H1 (cell line): ENCODE measurements at regions not wholly inside any gene's neighbourhood (a gene's known extent, or its start where the extent isn't known, plus 50 kb on each side); places are given as distances from the start of the nearest gene placed in this dataset.

Source experiments
- CTCF ChIA-PET: fragments of 300-600 bp; sonication (Branson Sonifier 250); formaldehyde crosslinking; loops from one replicate; lab custom pipeline; 2021; ENCODE audit not compliant: partially characterized antibody; lab: Charles Lee
- POLR2A ChIA-PET: fragments of 300-600 bp; sonication (Branson Sonifier 250); formaldehyde crosslinking; loops from one replicate; lab custom pipeline; 2021; ENCODE audit warnings: inconsistent platforms; ENCODE audit not compliant: partially characterized antibody; lab: Charles Lee
- DNase-seq, 2 experiments: peaks; one replicate each; pipeline versions ENCODE4 v3.0.0 to v3.0.0-alpha.2; 2010 to 2022; ENCODE audit warnings: low spot score in 2 of 2, low read depth in 1 of 2, mixed read lengths in 1 of 2
- FAIRE-seq: peaks from 2 replicates; lab custom pipeline; 2011; peaks lifted over from hg19 to GRCh38; lab: Jason Lieb, UNC
- H2AFZ ChIP-seq: 2 replicates; pipeline ENCODE4 v1.8.1; 2012; ENCODE audit warnings: low read length, inconsistent platforms
- H2AK5ac ChIP-seq: 2 replicates; pipeline ENCODE4 v1.6.1; 2013; ENCODE audit warnings: low read depth, low read length
- H2BK120ac ChIP-seq: replicated peaks from 2 replicates; pipeline ENCODE3; 2013; ENCODE audit warnings: low read depth, low read length, inconsistent platforms
- H2BK12ac ChIP-seq: 2 replicates; pipeline ENCODE4 v1.6.1; 2013; ENCODE audit warnings: low read depth, low read length
- H2BK15ac ChIP-seq: 2 replicates; pipeline ENCODE4 v1.6.1; 2013; ENCODE audit warnings: low read length
- H2BK20ac ChIP-seq: 2 replicates; pipeline ENCODE4 v1.6.1; 2013; ENCODE audit warnings: low read length
- H2BK5ac ChIP-seq: 2 replicates; pipeline ENCODE4 v1.6.1; 2013; ENCODE audit warnings: low read depth, low read length
- H3K14ac ChIP-seq: 2 replicates; pipeline ENCODE4 v1.6.1; 2013; ENCODE audit warnings: inconsistent platforms; ENCODE audit not compliant: insufficient read length
- H3K18ac ChIP-seq: 2 replicates; pipeline ENCODE4 v1.6.1; 2013; ENCODE audit warnings: low read length; ENCODE audit errors: extremely low read depth
- H3K23ac ChIP-seq: 2 replicates; pipeline ENCODE4 v1.6.1; 2013; ENCODE audit warnings: inconsistent platforms; ENCODE audit not compliant: insufficient read length
- H3K23me2 ChIP-seq: 2 replicates; pipeline ENCODE4 v1.6.1; 2013; ENCODE audit warnings: low read depth, low read length
- H3K27ac ChIP-seq: 2 replicates; pipeline ENCODE4 v1.6.1; 2011; ENCODE audit warnings: low read depth, low read length, inconsistent platforms
- H3K27me3 ChIP-seq, 4 experiments: replicated peaks in 1 of 4; 1 replicate in 1 of 4; 2 replicates in 3 of 4; pipeline versions ENCODE4 v1.6.1 to v1.8.1; 2011 to 2013; ENCODE audit warnings: low read length in 3 of 4, mild to moderate bottlenecking in 3 of 4, inconsistent platforms in 2 of 4, mixed read lengths in 2 of 4, moderate library complexity in 1 of 4; ENCODE audit not compliant: control insufficient read depth in 3 of 4, insufficient read depth in 3 of 4; ENCODE audit errors: extremely low read depth in 1 of 4
- H3K36me3 ChIP-seq, 4 experiments: 2 replicates each; pipeline versions ENCODE4 v1.6.1 to v1.8.1; 2011 to 2013; ENCODE audit warnings: mild to moderate bottlenecking in 4 of 4, low read length in 3 of 4, moderate library complexity in 2 of 4, control low read depth in 1 of 4, inconsistent platforms in 1 of 4; ENCODE audit not compliant: insufficient read depth in 4 of 4, control insufficient read depth in 2 of 4
- H3K4ac ChIP-seq: replicated peaks from 2 replicates; pipeline ENCODE3; 2013; ENCODE audit warnings: low read length, low read depth, mixed read lengths, inconsistent platforms; ENCODE audit not compliant: insufficient read length
- H3K4me1 ChIP-seq, 4 experiments: replicated peaks in 1 of 4; 1 replicate in 1 of 4; 2 replicates in 3 of 4; pipeline versions ENCODE4 v1.6.1 to v1.8.1; 2011 to 2013; ENCODE audit warnings: low read length in 3 of 4, inconsistent platforms in 2 of 4, mixed read lengths in 1 of 4; ENCODE audit not compliant: insufficient read depth in 4 of 4, control insufficient read depth in 3 of 4
- H3K4me2 ChIP-seq, 2 experiments: 2 replicates each; pipeline versions ENCODE4 v1.6.1 to v1.8.1; 2011 to 2013; ENCODE audit warnings: low read depth in 2 of 2, low read length in 2 of 2, control low read depth in 1 of 2, inconsistent platforms in 1 of 2, mild to moderate bottlenecking in 1 of 2; ENCODE audit not compliant: insufficient read depth in 1 of 2
- H3K4me3 ChIP-seq, 4 experiments: fragments of 200-600, 300-600 bp in 1 of 4; sonication (generic), shearing (Covaris generic), sonication (Bioruptor Twin) in 1 of 4; 2 replicates each; pipeline versions ENCODE4 v1.5.1 to v1.8.1; 2011 to 2016; ENCODE audit warnings: low read length in 4 of 4, low read depth in 3 of 4, control low read depth in 2 of 4, inconsistent platforms in 2 of 4, mild to moderate bottlenecking in 2 of 4, mixed read lengths in 1 of 4, moderate library complexity in 1 of 4; ENCODE audit not compliant: insufficient read depth in 2 of 4; ENCODE audit errors: extremely low read depth in 1 of 4
- H3K56ac ChIP-seq: replicated peaks from 2 replicates; pipeline ENCODE3; 2013; ENCODE audit warnings: low read depth, mild to moderate bottlenecking, mixed read lengths, low read length, inconsistent platforms; ENCODE audit not compliant: insufficient read length
- H3K79me1 ChIP-seq: 2 replicates; pipeline ENCODE4 v1.6.1; 2013; ENCODE audit warnings: low read depth, low read length, control low read depth
- H3K79me2 ChIP-seq, 2 experiments: 2 replicates each; pipeline versions ENCODE4 v1.6.1 to v1.8.1; 2012 to 2013; ENCODE audit warnings: low read length in 2 of 2, mild to moderate bottlenecking in 2 of 2, inconsistent platforms in 1 of 2; ENCODE audit not compliant: insufficient read depth in 2 of 2, control insufficient read depth in 1 of 2
- H3K9ac ChIP-seq, 4 experiments: replicated peaks in 1 of 4; 1 replicate in 1 of 4; 2 replicates in 3 of 4; pipeline versions ENCODE4 v1.6.1 to v1.8.1; 2011 to 2013; ENCODE audit warnings: low read depth in 3 of 4, low read length in 3 of 4, control low read depth in 2 of 4, mild to moderate bottlenecking in 2 of 4, moderate library complexity in 2 of 4, inconsistent platforms in 1 of 4; ENCODE audit errors: extremely low read depth in 1 of 4
- H3K9me3 ChIP-seq, 2 experiments: 2 replicates each; pipeline versions ENCODE4 v1.6.1 to v1.8.1; 2012 to 2013; ENCODE audit warnings: mild to moderate bottlenecking in 2 of 2, moderate library complexity in 2 of 2, control low read depth in 1 of 2, inconsistent platforms in 1 of 2, low read depth in 1 of 2, low read length in 1 of 2, mixed read lengths in 1 of 2; ENCODE audit not compliant: insufficient read depth in 2 of 2
- H4K20me1 ChIP-seq, 2 experiments: replicated peaks in 1 of 2; 2 replicates each; pipeline versions ENCODE3 to v1.8.1; 2011 to 2013; ENCODE audit warnings: inconsistent platforms in 2 of 2, low read length in 2 of 2, mild to moderate bottlenecking in 1 of 2; ENCODE audit not compliant: insufficient read depth in 2 of 2, control insufficient read depth in 1 of 2
- H4K5ac ChIP-seq: 2 replicates; pipeline ENCODE4 v1.6.1; 2013; ENCODE audit warnings: low read length, low read depth, mixed read lengths, inconsistent platforms; ENCODE audit not compliant: insufficient read length
- H4K8ac ChIP-seq: 2 replicates; pipeline ENCODE4 v1.8.0; 2013; ENCODE audit warnings: mild to moderate bottlenecking, moderate library complexity, low read length, inconsistent platforms; ENCODE audit not compliant: insufficient read depth; ENCODE audit errors: extremely low read depth
- H4K91ac ChIP-seq: replicated peaks from 2 replicates; pipeline ENCODE3; 2013; ENCODE audit warnings: low read length, mixed read lengths, inconsistent platforms; ENCODE audit not compliant: insufficient read length
- BRCA1 ChIP-seq: IDR thresholded peaks from 2 replicates; pipeline ENCODE4 v1.6.1; 2012; ENCODE audit warnings: low read depth, low read length, improper control_type of control experiment
- KDM1A ChIP-seq: fragments of 200-600, 300-600 bp; sonication (generic); IDR thresholded peaks from 2 replicates; pipeline ENCODE4 v1.7.1; 2016; ENCODE audit warnings: mild to moderate bottlenecking, low read length, borderline replicate concordance
- TAF1 ChIP-seq: IDR thresholded peaks from 2 replicates; pipeline ENCODE4 v1.6.1; 2011; ENCODE audit warnings: mild to moderate bottlenecking, low read depth, low read length
- WGBS, 2 experiments: shearing (Covaris generic) in 1 of 2; methylation state at CpG; one replicate each; pipeline versions ENCODE4 v1.1.6 to v1.1.7; 2013 to 2015; ENCODE audit warnings: low lambda C conversion rate in 2 of 2, mixed read lengths in 2 of 2, inconsistent platforms in 1 of 2, low coverage in 1 of 2, missing lambda C conversion rate in 1 of 2; ENCODE audit not compliant: insufficient replicate concordance in 2 of 2, insufficient coverage in 1 of 2, insufficient read length in 1 of 2; ENCODE audit errors: extremely low coverage in 1 of 2, missing lambda C conversion rate in 1 of 2; 5-methylcytosine and 5-hydroxymethylcytosine counted together

- H3K9ac ChIP-seq = no peak overlapping the region
- DNase-seq = no peak
- TF ChIP-seq TAF1 (no peak), KDM1A (no peak), BRCA1 (no peak)
- H3K27ac ChIP-seq = no peak overlapping the region
- POLR2A ChIA-PET = no interaction called here
- no peak overlapping the region for H3K23ac ChIP-seq
- H3K14ac ChIP-seq = no peak overlapping the region
- no peak overlapping the region for H2AK5ac ChIP-seq
- H3K4me1 ChIP-seq = no peaks in the 10 kb centered on the region
- H2BK20ac ChIP-seq = no peak overlapping the region
- H3K36me3 ChIP-seq = no peaks in the 10 kb centered on the region
- FAIRE-seq = no peak
- no peak overlapping the region for H2BK5ac ChIP-seq
- no peak overlapping the region for H2BK120ac ChIP-seq
- H3K9me3 ChIP-seq = no peaks in the 10 kb centered on the region
- H3K56ac ChIP-seq = no peak overlapping the region
- H2BK15ac ChIP-seq = no peak overlapping the region
- H3K4me2 ChIP-seq = no peak overlapping the region
- H4K20me1 ChIP-seq = no peaks in the 10 kb centered on the region
- no peaks in the 10 kb centered on the region for H3K27me3 ChIP-seq
- H3K23me2 ChIP-seq = no peaks in the 10 kb centered on the region
- H4K8ac ChIP-seq = no peak overlapping the region
- H4K91ac ChIP-seq = no peak overlapping the region
- no peak overlapping the region for H4K5ac ChIP-seq
- no peaks in the 10 kb centered on the region for H3K79me1 ChIP-seq
- no peaks in the 10 kb centered on the region for H3K79me2 ChIP-seq
- no peak overlapping the region for H3K4ac ChIP-seq
- H2AFZ ChIP-seq = no peak overlapping the region
- H3K4me3 ChIP-seq = no peak overlapping the region
- 95% methylated on average over 4 of the region's 4 CpGs; no CpG with 5 or more reads in 1 of the 2 experiments for WGBS, 2 experiments
- H3K18ac ChIP-seq = no peak overlapping the region
- H2BK12ac ChIP-seq = no peak overlapping the region
- CTCF ChIA-PET = no interaction called here
Measured at GRCh38 chr2:143954186-143954585, 565.7 kb downstream of the ZEB2 start.
